Suppressor macrophage treated with lipopolysaccharide for 1 hour (primary cell): ENCODE measurements at regions not wholly inside any gene's neighbourhood (a gene's known extent, or its start where the extent isn't known, plus 50 kb on each side); places are given as distances from the start of the nearest gene placed in this dataset.
"Not testable (repeated sequence)": the region's sequence is repeated elsewhere in the genome, so short reads cannot be mapped to it uniquely, and the experiment has no call there.

Experiments
- DNase-seq, 3 donors: peaks; one replicate each; pipeline ENCODE4 v3.0.0-alpha.2; 2020 to 2022

DNA sequence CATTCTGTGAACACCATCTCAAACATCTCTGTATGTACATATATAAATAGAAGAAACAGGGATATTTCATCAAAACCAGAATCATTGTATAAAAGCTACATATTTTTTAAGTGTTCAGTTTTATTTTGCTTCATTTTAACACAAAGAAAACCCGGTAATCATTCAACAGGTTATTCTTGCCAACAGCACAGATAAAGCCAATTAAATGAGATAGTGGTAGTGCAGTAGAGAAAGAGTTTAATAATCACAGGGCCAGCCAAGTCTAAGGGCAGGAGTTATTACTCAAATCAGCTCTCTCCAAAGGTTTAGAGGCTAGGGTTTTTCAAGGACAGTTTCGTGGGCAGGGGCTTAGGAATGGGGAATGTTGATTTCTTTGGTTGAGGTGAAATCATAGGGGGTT lies 261.0 kb upstream of the KIF2A start:
- DNase-seq: no peak

DNA sequence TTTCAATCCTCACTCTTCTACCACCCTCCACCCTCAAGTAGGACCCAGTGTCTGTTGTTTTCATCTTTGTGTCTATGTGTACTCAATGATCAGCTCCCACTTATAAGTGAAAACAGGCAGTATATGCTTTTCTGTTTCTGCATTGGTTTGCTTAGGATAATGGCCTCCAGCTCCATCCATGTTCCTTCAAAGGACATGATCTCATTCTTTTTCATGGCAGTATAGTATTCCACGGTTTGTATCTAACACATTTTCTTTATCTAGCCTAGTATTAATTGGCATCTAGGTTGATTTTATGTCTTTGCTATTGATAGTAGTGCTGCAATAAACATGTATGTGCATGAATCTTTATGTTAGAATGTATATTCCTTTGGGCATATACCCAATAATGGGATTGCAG lies 259.8 kb upstream of the KIF2A start:
- no peak for DNase-seq

DNA sequence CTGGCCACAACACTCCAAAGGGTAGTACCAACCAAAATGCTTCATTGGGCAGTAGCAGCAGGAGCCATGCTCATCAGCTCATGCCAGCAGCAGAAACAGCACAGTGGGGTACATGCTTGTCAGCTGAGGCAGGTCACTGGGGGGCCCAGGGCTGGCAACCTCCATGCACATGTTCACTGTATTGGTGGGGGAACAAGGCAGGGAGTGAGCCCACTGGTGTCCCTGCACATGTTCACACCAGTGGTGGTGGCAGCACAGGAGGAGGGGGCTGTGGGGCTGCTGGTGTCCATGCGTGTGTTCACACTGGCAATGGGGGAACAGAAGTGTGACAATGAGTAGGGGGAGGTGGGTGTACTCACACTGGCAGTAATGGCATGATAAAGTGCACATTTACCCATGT lies 254.3 kb upstream of the KIF2A start:
- no peak for DNase-seq

DNA sequence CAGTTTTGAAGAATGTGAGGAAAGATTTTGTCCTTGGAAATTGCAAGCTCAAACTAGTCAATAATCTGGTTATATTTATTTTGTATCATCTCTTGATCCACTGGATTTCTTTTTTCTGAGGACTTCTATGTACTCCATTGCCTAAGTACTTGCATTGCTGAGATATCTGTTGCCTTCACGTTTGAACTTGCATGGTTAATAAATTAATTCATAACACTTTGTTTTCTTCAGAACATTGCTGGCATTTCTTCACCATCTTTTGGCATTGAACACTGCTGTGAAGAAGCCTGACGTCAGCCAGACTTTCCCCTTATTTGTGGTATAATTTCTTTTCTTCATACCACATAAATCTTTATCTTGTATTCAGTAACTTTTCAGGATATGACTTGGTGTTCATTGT lies 246.0 kb upstream of the KIF2A start:
- DNase-seq: no peak

DNA sequence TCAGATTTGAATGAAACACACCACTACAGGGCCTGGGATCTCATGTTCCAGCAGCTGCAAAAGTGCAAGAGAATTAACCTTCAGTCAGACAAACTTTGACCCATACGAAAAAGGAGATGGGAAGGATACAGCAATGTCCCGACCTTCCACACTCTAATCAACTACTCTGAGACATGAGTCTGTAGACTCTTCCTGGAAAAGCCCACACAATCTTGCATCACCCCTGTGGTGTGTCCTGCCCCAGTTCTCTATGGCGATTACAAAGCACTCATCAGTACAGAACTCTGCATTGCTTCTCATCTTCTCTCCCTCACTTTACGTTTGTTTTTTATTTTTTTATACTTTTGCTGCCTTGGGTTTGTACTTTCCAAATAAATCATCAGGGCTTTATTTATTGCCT lies 241.0 kb upstream of the KIF2A start:
- DNase-seq: peak in 2 of 3 donors; percentile 2 to 7

DNA sequence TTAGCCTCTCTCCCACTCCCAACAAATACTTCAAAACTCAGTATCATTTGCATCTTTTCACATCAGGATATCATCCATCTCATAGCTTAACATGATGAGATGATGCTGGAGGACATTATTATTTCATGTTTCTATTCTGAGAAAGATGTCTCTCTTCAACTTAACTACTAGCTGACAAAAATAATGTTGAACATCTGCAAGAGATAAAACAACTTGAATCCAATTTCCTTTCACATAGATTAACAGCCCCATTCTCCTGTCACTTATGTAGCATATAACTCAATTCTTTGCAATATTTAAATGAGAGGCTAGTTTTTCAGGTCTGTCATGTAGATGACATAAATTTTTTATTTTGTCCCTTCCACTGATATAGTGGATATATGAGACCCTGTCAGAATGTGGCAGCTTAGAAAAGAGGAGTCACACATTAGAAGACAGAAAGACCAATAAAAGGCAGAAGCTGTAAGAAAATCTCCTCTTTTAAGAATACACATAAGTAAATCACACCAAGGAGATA lies 239.2 kb upstream of the KIF2A start:
- DNase-seq: no peak

DNA sequence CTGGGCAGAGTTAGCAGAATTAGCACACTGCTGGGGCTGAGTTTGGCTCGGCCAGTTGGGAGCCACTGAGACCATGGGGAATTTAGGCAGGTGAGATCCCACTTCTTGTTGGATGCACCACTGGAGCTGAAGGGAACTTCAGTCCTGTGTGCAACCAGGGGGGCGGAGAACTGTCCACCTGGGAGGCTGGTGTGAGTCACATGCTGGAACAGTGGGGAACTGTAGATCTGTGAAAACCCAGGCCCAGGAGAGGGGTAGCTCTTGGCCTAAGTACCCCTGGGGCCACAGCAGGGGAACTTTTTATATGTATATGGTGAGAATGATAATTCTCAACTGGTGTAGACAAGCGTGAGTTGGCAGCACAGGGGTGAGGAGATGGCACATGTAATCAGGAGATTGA lies 237.5 kb upstream of the KIF2A start:
- DNase-seq: no peak

DNA sequence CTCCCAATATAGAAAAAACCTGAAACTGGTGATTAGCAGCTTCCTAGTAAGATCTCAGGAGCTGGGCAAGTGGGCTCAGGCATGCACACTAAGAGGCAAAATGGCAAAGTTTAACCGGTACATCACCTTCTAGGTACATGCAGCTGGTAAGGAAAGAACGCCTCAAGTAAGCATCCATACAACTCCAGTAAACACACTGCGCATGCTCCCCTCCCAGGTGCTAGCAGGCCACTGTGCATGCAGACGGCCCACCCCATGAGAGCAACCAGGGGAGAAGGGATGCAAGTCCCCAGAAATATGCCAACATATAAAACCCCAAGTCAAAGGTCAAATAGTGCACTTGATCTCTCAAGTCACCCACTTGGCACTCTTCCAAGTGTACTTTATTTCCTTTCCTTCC lies 228.6 kb upstream of the KIF2A start:
- no peak for DNase-seq

DNA sequence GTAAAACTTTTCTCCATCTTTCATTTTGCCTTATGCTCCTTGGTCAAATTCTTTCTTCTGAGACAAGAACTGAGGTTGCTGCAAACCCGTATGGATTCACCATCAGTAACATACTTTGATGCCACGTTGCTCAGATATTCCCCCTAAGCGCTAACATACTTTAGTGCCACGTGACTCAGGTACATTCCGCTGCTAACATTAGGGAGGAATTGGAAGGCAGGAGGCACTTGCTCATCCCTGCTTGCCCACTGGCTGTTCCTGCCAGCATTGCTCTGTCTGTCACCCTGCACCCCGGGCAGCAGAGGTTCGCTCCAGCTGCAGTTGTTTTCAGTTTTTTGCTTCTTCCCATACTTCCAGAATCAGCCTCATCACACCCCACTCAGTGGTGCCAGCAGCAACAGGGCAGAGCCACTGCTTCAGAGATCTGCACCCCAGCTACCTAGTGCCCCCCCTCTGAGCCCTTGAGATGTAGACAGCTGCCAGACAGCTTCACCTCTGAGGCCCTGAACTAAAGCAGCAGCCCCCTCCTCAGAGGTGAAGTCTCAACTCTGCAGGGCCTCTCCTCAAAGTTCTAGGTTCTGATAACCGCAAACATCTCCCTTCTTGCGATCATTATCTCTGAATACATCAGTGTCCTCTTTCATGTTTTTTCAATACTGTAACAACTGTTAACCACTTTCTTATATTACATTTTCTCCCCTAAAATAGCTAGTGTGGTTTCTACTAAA lies 228.0 kb upstream of the KIF2A start:
- no peak for DNase-seq

DNA sequence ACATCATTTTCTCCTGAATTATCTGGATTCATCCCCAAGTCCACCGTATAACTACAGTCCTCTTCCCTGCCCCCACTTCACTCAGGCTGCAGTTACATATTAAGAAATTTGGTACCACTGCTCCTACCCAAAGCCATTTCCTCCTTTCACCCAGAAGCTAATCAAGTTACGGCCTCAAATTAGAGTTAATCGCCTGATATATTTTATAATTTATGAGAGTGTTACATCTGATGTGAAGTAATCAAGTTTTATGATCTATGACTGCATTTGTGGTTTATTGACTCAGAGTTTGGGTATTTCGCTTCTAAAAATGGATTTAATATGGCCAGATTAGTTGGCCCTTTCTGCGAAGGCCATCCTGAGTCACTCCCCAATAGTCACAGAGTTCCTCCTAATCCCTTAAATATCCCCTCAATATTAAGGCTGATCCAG lies 223.6 kb upstream of the KIF2A start:
- peak in 1 of 3 donors; percentile 25 for DNase-seq

DNA sequence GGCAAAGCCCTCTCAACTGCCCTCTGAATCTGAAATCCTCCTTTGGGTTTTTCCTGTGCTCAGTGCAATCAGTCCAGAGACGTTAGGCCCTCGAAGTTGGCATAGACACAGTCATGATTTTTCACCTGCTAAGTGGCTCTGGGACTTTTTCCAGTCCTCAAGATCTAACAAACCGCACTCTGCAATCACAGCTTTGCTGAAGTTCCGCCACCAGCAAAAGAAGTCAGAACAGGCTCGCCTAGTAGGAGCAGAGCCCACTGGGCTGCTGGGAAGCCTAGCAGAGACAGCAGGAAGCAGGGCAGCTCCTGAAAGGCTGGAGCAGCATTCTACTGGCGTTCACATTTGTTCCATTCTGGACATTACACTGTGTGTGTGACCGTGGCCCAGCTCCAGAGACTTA lies 222.8 kb upstream of the KIF2A start:
- no peak for DNase-seq

DNA sequence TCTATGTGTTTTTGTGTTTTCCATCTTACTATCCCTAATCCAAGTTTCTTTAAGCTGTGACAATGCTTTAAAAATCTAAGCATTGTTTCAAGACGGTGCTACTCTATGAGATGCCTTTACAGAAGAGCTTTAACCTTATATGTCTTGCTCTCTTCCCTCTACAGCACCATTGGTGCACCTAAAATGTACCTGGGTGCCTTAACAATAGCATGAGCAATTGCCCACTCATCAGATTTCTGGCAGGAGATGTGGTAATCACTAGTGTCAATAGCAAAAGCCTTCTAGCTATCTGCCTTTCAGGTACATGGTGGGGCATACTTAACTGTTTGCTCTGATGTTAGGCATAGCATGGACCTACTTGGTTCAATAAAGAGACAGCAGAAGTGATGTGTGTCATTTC lies 222.3 kb upstream of the KIF2A start:
- DNase-seq: no peak

DNA sequence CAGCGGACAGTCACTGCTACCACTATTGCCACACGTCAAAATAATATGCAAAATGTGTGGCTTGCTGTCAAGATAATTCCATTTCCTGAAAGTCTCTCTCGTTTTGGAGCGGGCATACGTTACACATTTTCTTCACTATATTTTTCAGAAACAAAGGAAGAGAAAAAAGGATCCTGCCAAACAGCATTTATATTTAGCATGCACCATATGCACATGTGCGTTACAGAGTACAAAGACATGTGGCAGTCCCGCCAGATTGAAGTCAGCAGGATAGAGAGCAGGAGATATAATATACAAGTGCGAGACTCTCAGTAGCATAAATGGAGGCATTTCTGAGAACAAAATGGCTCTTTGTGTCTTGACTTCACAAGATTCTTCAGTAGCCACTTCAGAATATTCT lies 221.6 kb upstream of the KIF2A start:
- DNase-seq: no peak

DNA sequence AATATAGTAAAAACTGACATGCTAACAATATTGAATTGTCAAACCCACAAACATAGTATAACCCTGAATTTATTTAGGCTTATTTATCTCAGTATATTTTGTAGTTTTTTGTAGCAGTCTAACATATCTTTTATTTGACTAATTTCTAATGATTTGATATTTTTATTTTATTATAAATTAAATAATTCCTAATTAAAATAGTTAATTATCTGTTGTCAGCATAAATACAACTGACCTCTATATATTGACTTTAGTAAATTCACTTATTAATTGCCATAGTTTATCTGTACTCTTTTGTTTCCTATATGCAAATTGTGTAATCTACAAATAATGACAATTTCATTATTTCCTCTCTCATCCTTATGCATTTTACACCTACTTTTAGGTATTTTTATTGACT lies 215.1 kb upstream of the KIF2A start:
- no peak for DNase-seq

DNA sequence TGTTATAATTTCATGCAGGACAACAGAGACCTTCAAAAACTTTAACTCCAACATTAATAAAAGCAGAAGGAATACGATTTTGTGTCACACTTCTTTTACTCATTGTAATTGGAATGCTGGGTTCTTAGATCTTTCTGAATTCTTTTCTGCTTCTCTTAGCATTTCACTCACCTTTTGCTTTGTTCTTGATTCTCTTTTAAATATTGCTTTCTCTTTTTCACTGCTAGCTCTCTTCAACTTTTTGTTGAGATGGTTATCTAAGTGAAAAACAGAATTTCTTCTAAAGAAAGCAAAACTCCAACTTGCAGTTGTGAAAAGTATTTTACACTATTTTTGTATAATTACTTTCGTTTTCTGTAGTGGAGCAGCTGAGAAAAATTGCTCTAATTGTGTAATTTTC lies 212.6 kb upstream of the KIF2A start:
- no peak for DNase-seq

DNA sequence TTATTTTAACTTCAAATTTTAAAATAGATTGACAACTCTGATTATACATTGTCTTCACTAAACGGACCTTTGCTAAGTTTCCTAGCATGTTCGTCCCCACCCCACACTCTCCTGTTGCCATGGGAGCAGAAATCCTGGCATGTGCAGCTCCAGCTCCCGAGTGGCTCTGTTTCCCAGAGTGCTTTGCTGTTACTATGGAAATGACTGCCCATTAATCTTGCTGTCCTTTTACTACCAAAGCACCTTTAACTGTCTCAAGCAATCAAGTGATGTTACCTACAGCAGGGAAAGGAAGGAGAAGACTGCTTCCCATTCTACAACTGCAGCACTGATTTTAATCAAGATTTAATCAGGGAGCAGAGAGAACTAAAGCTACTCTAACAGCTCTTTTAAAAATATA lies 212.0 kb upstream of the KIF2A start:
- DNase-seq: no peak

DNA sequence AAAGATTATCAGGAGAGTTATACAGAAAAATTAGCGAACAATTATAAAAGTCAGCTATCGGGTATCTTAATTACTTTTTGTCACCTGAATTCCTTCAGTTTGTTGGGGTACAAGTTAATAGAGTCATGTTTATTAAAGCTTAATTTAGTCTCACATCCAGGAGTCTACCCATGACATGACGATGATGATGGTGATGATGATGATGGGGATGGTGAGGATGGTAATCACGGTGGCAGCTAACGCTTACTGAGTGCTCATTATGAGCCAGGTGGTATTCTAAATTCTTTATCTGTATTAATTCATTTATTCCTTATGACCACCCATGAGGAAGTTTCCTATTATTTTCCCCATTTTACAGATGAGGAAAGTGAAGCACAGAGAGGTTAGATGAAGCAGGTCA lies 208.6 kb upstream of the KIF2A start:
- DNase-seq: no peak

DNA sequence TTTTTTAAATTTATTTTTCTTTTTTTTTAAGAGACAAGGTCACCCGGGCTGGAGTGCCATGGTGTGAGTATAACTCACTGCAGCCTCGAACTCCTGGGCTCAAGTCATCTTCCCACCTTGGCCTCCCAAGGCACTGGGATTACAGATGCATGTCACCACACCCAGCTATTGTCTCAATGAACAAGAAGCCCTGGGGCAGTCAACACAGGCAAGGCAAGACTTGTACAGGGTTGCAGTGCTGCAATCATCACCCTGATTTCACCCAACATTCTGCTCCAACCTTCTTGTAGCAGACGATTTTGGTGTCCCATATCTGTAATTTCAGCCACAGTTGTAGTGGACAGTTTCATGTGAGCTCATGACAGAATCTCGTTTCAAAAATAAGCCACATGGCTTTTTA lies 205.8 kb upstream of the KIF2A start:
- DNase-seq: no peak

DNA sequence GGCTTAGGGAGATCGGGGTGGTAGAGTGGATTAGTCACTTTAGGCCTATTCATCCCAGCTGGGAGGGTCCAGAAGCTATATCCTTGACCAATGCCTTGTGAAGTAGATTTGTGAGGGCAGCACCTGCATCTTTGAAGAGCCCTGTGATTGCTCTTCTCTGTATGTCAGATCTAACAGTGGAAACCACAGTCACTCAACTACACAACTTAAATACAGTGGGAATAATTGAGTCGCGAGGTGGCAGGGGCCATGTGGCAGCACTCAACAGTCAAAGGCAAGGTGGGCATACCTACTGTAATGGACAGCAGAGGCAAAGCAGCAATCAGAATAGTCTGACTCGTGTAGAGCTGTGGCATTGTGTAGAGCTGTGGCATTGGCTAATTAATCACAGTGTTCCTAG lies 202.1 kb upstream of the KIF2A start:
- not testable (repeated sequence) for DNase-seq

DNA sequence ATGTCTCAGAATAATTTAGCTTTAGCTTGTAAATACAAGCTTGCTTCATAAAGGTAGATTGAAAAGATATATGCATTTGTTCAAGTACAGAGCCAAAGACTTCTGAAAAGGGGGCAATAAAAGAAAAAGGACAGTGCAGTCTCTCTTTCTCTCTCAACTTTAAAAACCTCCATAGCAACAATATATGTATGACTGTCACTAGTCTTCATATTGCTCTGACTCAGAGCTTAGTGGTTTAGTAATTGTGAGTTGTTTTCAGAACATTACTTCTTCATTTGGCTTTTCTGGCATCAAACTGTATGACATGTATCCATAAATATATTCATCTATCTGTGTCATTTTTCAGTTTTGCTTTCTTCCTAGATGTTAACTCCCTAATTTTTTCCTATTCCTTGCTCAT lies 194.6 kb upstream of the KIF2A start:
- no peak for DNase-seq

DNA sequence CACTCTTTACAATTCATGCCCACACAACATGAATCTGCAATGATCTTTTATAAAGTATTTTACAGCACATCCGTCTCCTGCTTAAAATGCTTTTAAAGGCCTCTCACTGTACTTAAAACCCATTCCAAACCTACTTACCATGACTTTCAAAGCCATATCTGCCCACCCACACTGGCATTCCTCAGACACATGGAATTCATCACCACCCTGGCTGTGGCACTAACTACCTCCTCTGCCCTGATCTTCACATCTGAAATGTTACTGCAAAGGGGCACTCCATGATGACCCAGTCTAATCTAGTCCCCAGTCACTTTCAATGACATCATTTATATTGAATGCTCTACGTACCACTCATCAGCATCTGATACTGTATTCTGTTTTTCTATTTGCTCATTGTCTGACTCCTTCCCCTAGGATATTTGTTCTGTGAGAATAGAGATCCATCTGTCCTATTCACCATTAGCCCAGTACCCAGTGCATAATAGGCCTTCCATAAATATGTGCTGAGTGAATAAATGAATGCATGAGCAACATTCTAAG lies 193.2 kb upstream of the KIF2A start:
- DNase-seq: no peak

DNA sequence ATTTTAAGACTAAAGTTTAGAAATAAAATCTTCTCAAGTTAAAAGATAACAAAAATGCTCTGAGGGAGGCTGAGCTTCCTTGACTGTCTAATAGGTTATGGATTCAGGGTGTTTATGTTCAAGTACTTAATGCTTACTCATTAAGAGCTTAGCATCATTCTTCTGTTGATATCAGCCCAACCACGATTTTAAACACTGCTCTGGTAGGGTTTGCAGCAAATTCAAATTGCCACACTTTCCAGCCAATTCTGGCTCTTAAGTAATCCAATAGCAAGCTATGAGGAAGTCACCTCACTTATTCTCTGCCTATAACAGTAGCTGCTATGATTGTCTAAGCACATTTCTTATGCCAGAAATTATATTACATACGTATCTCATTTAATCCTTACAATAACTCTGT lies 191.0 kb upstream of the KIF2A start:
- DNase-seq: no peak

DNA sequence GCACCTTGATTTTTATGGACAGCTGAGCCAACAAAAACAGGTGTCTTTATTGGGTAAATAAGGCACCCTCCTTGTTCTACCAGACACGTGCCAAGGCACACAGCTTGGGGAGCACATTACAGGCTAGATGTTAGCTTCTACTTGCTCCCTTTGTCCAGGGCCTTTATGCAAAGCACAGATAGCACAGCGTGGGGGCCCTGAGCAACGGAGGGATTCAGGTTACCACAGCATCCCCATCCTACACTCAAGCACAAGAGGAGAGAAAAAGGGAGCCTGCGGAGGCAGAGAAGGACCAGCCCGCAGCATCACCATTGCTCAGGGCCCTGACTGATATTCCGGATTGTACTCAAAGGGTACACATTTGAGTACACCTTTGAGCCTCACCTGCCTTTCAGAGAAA lies 181.7 kb upstream of the KIF2A start:
- no peak for DNase-seq

DNA sequence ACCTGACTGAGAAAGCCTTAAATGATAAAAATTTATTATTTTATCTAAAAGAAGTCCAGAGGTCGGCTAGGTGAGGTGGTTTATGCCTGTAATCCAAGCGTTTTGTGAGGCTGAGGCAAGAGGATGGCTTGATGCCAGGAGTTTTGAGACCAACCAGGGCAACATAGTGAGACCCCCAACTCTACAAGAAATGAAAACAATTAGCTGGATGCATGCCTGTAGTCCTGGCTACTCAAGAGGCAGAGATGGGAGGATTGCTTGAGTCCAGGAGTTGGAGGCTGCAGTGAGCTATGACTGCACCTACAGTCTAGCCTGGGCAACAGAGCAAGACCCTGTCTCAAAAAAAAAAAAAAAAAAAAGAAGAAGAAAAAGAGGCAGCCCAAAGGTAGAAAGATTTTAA lies 179.9 kb upstream of the KIF2A start:
- no peak for DNase-seq

DNA sequence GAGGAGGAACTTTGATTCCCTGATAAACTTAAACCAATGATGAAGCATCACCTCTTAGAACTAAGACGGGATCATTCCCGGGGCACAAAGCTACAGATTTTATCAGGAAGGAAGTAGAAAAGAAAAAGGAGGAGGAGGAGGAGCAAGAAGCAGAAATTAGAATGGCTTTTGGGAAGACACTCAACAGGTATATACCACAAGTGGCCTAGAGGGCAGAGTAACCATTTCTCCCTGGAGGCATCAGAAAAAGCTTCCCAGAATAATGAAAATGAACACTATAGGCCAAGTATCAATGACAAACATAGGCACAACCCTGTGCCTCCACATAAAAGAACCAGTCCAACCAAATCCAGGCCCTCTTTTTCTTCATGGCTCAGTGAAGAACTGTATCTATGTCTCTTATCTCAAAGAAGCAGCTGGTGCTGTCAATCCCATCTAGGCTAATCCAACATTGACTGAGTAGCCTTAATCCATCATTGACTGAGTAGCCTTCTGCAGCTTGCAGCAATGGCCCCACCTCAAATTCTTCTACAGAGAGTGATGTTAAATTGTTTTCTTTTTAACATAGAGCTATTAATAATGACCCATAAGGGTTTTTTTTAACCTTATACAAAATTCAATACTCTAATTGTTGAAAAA lies 178.8 kb upstream of the KIF2A start:
- no peak for DNase-seq
